Vagina (tissue), 2 donors: ENCODE measurements at regions not wholly inside any gene's neighbourhood (a gene's known extent, or its start where the extent isn't known, plus 50 kb on each side); places are given as distances from the start of the nearest gene placed in this dataset.
"Not testable (repeated sequence)": the region's sequence is repeated elsewhere in the genome, so short reads cannot be mapped to it uniquely, and the experiment has no call there.

ENCODE experiments used
- POLR2A ChIP-seq, 2 donors: fragments of 450-650 bp; IDR thresholded peaks; one replicate each; pipeline ENCODE4 v1.6.1; 2017; ENCODE audit warnings: antibody characterized with exemption in 2 of 2, mild to moderate bottlenecking in 2 of 2, moderate library complexity in 2 of 2
- TF ChIP-seq, protein P1 (sequence below), 3 experiments: fragments of 450-650 bp in 2 of 3; fragments of 200-600 bp in 1 of 3; sonication (generic) in 1 of 3; IDR thresholded peaks; one replicate each; pipeline ENCODE4 v1.5.1; 2017 to 2019; ENCODE audit warnings: antibody characterized with exemption in 3 of 3, mild to moderate bottlenecking in 2 of 3, moderate library complexity in 2 of 3

DNA sequence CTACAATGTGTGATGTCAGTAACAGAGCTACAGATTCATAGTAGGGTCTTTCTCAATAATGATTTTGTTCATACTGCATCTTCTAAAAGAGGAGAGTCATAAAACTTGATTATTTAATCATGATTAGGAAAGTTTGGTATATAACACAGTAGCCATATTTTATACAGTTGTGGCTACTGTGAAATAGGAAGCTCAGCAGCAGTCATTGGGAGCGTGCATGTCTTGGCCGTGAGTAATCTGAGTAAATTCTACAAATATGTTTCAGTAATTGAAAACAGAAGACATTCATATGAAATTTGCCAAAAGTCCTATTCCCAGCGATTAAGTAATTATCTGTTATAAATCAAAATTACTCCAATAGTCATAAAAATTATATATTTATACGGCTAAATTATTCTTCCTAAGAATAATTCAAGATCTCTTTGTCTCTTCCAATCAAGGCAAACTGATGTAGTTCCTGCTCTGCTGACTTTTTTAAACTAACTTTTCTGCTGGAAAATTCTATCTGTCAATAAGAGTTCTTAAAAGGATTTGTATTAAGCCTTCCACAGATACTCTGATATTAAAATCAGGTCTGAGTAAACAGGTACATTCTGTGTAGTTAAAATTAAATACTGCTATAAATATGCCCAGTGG lies 723.6 kb upstream of the CDH18 start:
- TF ChIP-seq, protein P1, sequence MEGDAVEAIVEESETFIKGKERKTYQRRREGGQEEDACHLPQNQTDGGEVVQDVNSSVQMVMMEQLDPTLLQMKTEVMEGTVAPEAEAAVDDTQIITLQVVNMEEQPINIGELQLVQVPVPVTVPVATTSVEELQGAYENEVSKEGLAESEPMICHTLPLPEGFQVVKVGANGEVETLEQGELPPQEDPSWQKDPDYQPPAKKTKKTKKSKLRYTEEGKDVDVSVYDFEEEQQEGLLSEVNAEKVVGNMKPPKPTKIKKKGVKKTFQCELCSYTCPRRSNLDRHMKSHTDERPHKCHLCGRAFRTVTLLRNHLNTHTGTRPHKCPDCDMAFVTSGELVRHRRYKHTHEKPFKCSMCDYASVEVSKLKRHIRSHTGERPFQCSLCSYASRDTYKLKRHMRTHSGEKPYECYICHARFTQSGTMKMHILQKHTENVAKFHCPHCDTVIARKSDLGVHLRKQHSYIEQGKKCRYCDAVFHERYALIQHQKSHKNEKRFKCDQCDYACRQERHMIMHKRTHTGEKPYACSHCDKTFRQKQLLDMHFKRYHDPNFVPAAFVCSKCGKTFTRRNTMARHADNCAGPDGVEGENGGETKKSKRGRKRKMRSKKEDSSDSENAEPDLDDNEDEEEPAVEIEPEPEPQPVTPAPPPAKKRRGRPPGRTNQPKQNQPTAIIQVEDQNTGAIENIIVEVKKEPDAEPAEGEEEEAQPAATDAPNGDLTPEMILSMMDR (IDR thresholded peaks at IDR 0.05), result not testable (repeated sequence)
- not testable (repeated sequence) for TF ChIP-seq POLR2A (IDR thresholded peaks at IDR 0.05)
